ENCODE measurements at regions not wholly inside any gene's neighbourhood (a gene's known extent, or its start where the extent isn't known, plus 50 kb on each side); places are given as distances from the start of the nearest gene placed in this dataset.

- no peaks in the 10 kb centered on the region for H3K27me3 ChIP-seq (ENCODE audit: insufficient read depth, low read length)
- H2AFZ ChIP-seq (ENCODE audit: low read length): no peak overlapping the region
- H4K91ac ChIP-seq (ENCODE audit: insufficient read length, low read depth, low read length): no peak overlapping the region
- H3K4ac ChIP-seq (ENCODE audit: low read depth, low read length): no peak overlapping the region
- no peak overlapping the region for H2BK15ac ChIP-seq (ENCODE audit: low read depth, low read length)
- H3T11ph ChIP-seq (ENCODE audit: low read length): no peak overlapping the region
- no peaks in the 10 kb centered on the region for H3K79me2 ChIP-seq (ENCODE audit: insufficient read depth, low read length)
- no peaks in the 10 kb centered on the region for H3K9me3 ChIP-seq (ENCODE audit: control insufficient read depth, low read depth, low read length)
- no peak overlapping the region for H3K18ac ChIP-seq (ENCODE audit: insufficient read length, low read depth, low read length)
- no peak overlapping the region for H2AK5ac ChIP-seq (ENCODE audit: insufficient read length, low read length)
- no peaks in the 10 kb centered on the region for H3K4me1 ChIP-seq (ENCODE audit: insufficient read depth, low read length)
- no CpG with 5 or more reads among the region's 1 CpG for WGBS (ENCODE audit: extremely low coverage, insufficient read length, low lambda C conversion rate)
- H3K9ac ChIP-seq (ENCODE audit: extremely low read depth, insufficient read length, low read length): no peak overlapping the region
- no peak overlapping the region for H3K56ac ChIP-seq (ENCODE audit: insufficient read length, low read depth, low read length)
- Mint-ChIP-seq H3K4me1 (no peaks in the 10 kb centered on the region), H3K27ac (no peak overlapping the region), H3K4me3 (no peak overlapping the region), H3K9me3 (peaks cover 22 to 38% of the 10 kb centered on the region in 2 experiments), H3K27me3 (ENCODE audit: low read depth) (no peaks in the 10 kb centered on the region; the same call in 1 of the 2 replicates), H3K36me3 (ENCODE audit: insufficient read depth in 1 of 3, low read depth in 3 of 3) (peaks cover 6 to 16% (median 15%) of the 10 kb centered on the region in 3 experiments; a peak in 6 of 7 replicates)
- H3K27ac ChIP-seq (ENCODE audit: insufficient read length, low read depth, low read length): no peak overlapping the region
- no peak overlapping the region for H2BK20ac ChIP-seq (ENCODE audit: low read depth, low read length, poor library complexity, severe bottlenecking)
- H3K4me2 ChIP-seq (ENCODE audit: insufficient read depth, insufficient read length, low read length): no peak overlapping the region
- H4K20me1 ChIP-seq (ENCODE audit: control insufficient read depth, insufficient read depth, insufficient read length): no peaks in the 10 kb centered on the region
- H3K14ac ChIP-seq (ENCODE audit: insufficient read depth, low read length): no peak overlapping the region
- DNase-seq: no peak
- TF ChIP-seq, protein P1, sequence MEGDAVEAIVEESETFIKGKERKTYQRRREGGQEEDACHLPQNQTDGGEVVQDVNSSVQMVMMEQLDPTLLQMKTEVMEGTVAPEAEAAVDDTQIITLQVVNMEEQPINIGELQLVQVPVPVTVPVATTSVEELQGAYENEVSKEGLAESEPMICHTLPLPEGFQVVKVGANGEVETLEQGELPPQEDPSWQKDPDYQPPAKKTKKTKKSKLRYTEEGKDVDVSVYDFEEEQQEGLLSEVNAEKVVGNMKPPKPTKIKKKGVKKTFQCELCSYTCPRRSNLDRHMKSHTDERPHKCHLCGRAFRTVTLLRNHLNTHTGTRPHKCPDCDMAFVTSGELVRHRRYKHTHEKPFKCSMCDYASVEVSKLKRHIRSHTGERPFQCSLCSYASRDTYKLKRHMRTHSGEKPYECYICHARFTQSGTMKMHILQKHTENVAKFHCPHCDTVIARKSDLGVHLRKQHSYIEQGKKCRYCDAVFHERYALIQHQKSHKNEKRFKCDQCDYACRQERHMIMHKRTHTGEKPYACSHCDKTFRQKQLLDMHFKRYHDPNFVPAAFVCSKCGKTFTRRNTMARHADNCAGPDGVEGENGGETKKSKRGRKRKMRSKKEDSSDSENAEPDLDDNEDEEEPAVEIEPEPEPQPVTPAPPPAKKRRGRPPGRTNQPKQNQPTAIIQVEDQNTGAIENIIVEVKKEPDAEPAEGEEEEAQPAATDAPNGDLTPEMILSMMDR (conservative IDR thresholded peaks at IDR 0.05): no peak
- H2BK5ac ChIP-seq (ENCODE audit: insufficient read length, low read length): no peak overlapping the region
- no peak overlapping the region for H3K23ac ChIP-seq (ENCODE audit: insufficient read length, low read depth, low read length)
- H3K79me1 ChIP-seq (ENCODE audit: insufficient read depth, low read depth, low read length, poor library complexity, severe bottlenecking): no peaks in the 10 kb centered on the region
- no peak overlapping the region for H4K5ac ChIP-seq (ENCODE audit: insufficient read length, low read depth, low read length)
- no peak overlapping the region for H2BK12ac ChIP-seq (ENCODE audit: insufficient read length, low read depth, low read length)
- H2BK120ac ChIP-seq (ENCODE audit: low read depth, low read length, poor library complexity, severe bottlenecking): no peak overlapping the region
- H4K8ac ChIP-seq (replicated peaks; ENCODE audit: insufficient read length, low read depth, low read length): no peak overlapping the region
- H3K23me2 ChIP-seq (ENCODE audit: insufficient read length, low read depth, low read length, poor library complexity, severe bottlenecking): no peaks in the 10 kb centered on the region
These were observed 704.6 kb downstream of the CCSER2 start for GRCh38 chr10:85032981-85033380.

Measured in H9 (cell line).